HFF-Myc (cell line): ENCODE measurements at regions not wholly inside any gene's neighbourhood (a gene's known extent, or its start where the extent isn't known, plus 50 kb on each side); places are given as distances from the start of the nearest gene placed in this dataset.

Source experiments
- DNase-seq: peaks from one replicate; pipeline ENCODE4 v3.0.0-alpha.2; 2011; ENCODE audit warnings: low read depth; ENCODE audit errors: extremely low read depth
- H3K4me3 ChIP-seq: replicated peaks from 2 replicates; pipeline ENCODE4 v1.5.1; 2011; ENCODE audit warnings: low read depth, mild to moderate bottlenecking, control low read depth, low read length
- TF ChIP-seq, protein P1 (sequence below): IDR thresholded peaks from 2 replicates; pipeline ENCODE4 v1.5.1; 2012; ENCODE audit warnings: mild to moderate bottlenecking, low read depth, low read length, control low read depth; ENCODE audit errors: missing control alignments

GRCh38 chr10:50936335-50936734 is 50.9 kb upstream of the A1CF start:
- H3K4me3 ChIP-seq = no peak overlapping the region
- DNase-seq = no peak
- TF ChIP-seq, protein P1, sequence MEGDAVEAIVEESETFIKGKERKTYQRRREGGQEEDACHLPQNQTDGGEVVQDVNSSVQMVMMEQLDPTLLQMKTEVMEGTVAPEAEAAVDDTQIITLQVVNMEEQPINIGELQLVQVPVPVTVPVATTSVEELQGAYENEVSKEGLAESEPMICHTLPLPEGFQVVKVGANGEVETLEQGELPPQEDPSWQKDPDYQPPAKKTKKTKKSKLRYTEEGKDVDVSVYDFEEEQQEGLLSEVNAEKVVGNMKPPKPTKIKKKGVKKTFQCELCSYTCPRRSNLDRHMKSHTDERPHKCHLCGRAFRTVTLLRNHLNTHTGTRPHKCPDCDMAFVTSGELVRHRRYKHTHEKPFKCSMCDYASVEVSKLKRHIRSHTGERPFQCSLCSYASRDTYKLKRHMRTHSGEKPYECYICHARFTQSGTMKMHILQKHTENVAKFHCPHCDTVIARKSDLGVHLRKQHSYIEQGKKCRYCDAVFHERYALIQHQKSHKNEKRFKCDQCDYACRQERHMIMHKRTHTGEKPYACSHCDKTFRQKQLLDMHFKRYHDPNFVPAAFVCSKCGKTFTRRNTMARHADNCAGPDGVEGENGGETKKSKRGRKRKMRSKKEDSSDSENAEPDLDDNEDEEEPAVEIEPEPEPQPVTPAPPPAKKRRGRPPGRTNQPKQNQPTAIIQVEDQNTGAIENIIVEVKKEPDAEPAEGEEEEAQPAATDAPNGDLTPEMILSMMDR = no peak

DNA sequence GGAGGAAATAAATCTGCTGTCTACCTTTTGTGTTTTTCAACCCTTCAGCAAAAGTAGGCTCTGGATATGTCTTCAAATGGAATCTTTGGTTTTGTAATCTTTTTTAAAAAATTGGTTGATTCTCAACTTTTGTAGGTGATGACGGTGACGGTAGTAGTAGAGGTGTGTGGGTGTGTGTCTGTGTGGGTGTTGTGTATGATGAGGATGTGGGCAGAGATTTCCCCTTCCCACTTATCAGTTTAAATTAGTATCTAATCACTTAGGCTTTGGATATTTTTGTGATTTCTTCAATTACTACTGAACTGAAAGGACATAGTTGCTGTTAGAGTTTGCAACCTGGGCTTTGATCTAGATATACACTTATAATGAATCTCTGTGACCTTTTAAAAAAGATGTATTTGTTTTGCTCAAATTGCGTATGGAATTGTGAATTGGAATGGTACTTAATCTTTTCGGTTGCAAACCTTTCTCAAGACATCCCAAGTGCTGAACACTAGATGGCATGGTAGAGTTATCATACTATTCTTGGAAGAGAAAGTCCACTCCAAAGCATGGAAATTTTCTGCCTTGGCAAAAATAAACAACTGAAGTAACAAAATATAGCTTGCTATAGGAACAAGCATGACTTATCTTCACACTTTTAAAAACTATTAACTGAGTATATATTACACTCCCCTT is 51.9 kb upstream of the A1CF start:
- H3K4me3 ChIP-seq = no peak overlapping the region
- peak; percentile 15 for DNase-seq
- TF ChIP-seq, protein P1 = peak; percentile 52

GRCh38 chr10:50941629-50942028 is 56.2 kb upstream of the A1CF start:
- no peak for DNase-seq
- TF ChIP-seq, protein P1 = no peak
- no peak overlapping the region for H3K4me3 ChIP-seq

- no peak for DNase-seq
- TF ChIP-seq, protein P1 = no peak
- no peak overlapping the region for H3K4me3 ChIP-seq
Measured at GRCh38 chr10:50946991-50947781, 61.8 kb upstream of the A1CF start.

- no peak overlapping the region for H3K4me3 ChIP-seq
- no peak for DNase-seq
- TF ChIP-seq, protein P1 = no peak
Measured at GRCh38 chr10:50951365-50951764, 65.9 kb upstream of the A1CF start.

- DNase-seq = no peak
- TF ChIP-seq, protein P1 = no peak
- H3K4me3 ChIP-seq = no peak overlapping the region
Measured at GRCh38 chr10:50961297-50961696, 75.9 kb upstream of the A1CF start.
